Peyer's patch (tissue), 4 donors: ENCODE measurements at regions not wholly inside any gene's neighbourhood (a gene's known extent, or its start where the extent isn't known, plus 50 kb on each side); places are given as distances from the start of the nearest gene placed in this dataset.

Experiments used
- POLR2A ChIP-seq, 2 donors: fragments of 450-650 bp; IDR thresholded peaks; one replicate each; pipeline ENCODE4 v1.5.1; 2017; ENCODE audit warnings: antibody characterized with exemption in 2 of 2, mild to moderate bottlenecking in 2 of 2, moderate library complexity in 2 of 2
- TF ChIP-seq, protein P1 (sequence below), 6 experiments: fragments of 450-650 bp in 4 of 6; fragments of 200-600 bp in 2 of 6; sonication (generic) in 1 of 6; IDR thresholded peaks; one replicate each; pipeline ENCODE4 v1.5.1; 2017 to 2019; ENCODE audit warnings: antibody characterized with exemption in 6 of 6, mild to moderate bottlenecking in 3 of 6, moderate library complexity in 1 of 6

DNA sequence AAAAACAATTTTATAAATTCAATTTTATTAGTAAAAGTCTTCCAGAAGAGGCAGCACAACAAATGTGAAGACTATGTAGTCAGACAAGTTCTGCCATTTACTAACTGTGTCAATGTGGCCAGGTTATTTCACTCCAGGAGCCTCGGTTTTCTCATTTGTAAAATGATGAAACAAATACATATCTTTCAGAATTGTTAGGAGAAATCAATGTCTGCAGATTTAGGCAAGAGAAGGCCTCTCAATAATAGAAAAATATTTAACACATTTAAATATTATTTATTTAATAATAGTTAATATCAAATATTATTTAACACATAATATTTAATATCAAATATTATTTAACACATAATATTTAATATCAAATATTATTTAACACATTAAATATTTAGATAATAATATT lies 75.6 kb upstream of the PTGFR start:
- TF ChIP-seq, protein P1, sequence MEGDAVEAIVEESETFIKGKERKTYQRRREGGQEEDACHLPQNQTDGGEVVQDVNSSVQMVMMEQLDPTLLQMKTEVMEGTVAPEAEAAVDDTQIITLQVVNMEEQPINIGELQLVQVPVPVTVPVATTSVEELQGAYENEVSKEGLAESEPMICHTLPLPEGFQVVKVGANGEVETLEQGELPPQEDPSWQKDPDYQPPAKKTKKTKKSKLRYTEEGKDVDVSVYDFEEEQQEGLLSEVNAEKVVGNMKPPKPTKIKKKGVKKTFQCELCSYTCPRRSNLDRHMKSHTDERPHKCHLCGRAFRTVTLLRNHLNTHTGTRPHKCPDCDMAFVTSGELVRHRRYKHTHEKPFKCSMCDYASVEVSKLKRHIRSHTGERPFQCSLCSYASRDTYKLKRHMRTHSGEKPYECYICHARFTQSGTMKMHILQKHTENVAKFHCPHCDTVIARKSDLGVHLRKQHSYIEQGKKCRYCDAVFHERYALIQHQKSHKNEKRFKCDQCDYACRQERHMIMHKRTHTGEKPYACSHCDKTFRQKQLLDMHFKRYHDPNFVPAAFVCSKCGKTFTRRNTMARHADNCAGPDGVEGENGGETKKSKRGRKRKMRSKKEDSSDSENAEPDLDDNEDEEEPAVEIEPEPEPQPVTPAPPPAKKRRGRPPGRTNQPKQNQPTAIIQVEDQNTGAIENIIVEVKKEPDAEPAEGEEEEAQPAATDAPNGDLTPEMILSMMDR (IDR thresholded peaks at IDR 0.05): no peak
- TF ChIP-seq POLR2A (IDR thresholded peaks at IDR 0.05): no peak
